Ectodermal cell (in vitro differentiated cells): ENCODE measurements at regions not wholly inside any gene's neighbourhood (a gene's known extent, or its start where the extent isn't known, plus 50 kb on each side); places are given as distances from the start of the nearest gene placed in this dataset.

Source experiments
- H3K27ac ChIP-seq: 2 replicates; pipeline ENCODE4 v1.7.0; 2013; ENCODE audit warnings: mild to moderate bottlenecking, low read depth, low read length; ENCODE audit not compliant: insufficient read depth, poor library complexity, severe bottlenecking
- H3K27me3 ChIP-seq: 2 replicates; pipeline ENCODE4 v1.7.0; 2013; ENCODE audit warnings: mild to moderate bottlenecking, low read length; ENCODE audit not compliant: insufficient read depth, control insufficient read depth, poor library complexity, severe bottlenecking
- H3K36me3 ChIP-seq: one replicate; pipeline ENCODE4 v1.7.0; 2013; ENCODE audit warnings: low read length; ENCODE audit not compliant: control insufficient read depth, insufficient read depth
- H3K4me1 ChIP-seq: one replicate; pipeline ENCODE4 v1.7.0; 2013; ENCODE audit warnings: low read length; ENCODE audit not compliant: control insufficient read depth, insufficient read depth
- H3K4me3 ChIP-seq: 2 replicates; pipeline ENCODE4 v1.7.0; 2013; ENCODE audit warnings: low read depth, low read length, control low read depth; ENCODE audit not compliant: insufficient read depth
- H3K9me3 ChIP-seq: 2 replicates; pipeline ENCODE4 v1.7.0; 2013; ENCODE audit warnings: mild to moderate bottlenecking, low read length, moderate library complexity; ENCODE audit not compliant: control insufficient read depth
- WGBS, 2 experiments: methylation state at CpG; one replicate each; pipeline ENCODE4 v1.1.7; 2013; ENCODE audit warnings: missing lambda C conversion rate in 2 of 2; 5-methylcytosine and 5-hydroxymethylcytosine counted together

DNA sequence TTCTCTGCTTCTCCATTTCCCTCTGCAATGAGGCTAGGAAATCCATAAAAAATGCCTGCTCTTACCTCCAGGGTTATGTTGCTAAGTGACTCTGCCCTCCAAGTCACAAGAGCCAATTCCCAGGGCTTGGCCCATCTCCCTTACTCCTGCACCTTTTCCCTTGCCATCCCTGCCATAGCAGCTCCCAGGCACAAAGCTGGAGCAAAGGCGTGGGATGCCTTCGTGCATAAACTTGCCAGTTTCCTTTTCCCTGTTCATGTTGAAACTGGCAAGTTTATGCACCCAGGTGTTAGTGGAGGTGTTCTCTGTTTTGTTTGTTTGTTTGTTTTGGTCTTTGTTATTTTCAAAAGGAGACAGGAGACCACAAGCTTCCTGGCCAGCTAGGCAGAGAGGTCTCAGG is 195.1 kb downstream of the ACKR3 start:
- 96 to 97% methylated on average over 2 of the region's 2 CpGs for WGBS, 2 experiments
- H3K36me3 ChIP-seq: no peaks in the 10 kb centered on the region

GRCh38 chr2:236765478-236765877 is 195.9 kb downstream of the ACKR3 start:
- H3K27ac ChIP-seq: no peak overlapping the region
- WGBS, 2 experiments: 83 to 87% methylated on average over 3 of the region's 3 CpGs
- H3K4me1 ChIP-seq: peaks cover 11% of the 10 kb centered on the region
- no peaks in the 10 kb centered on the region for H3K9me3 ChIP-seq
- H3K36me3 ChIP-seq: no peaks in the 10 kb centered on the region
- no peak overlapping the region for H3K4me3 ChIP-seq
- no peaks in the 10 kb centered on the region for H3K27me3 ChIP-seq

More for the DNA sequence above, 195.1 kb downstream of the ACKR3 start:
- no peaks in the 10 kb centered on the region for H3K9me3 ChIP-seq
- no peak overlapping the region for H3K27ac ChIP-seq
- peaks cover 11% of the 10 kb centered on the region for H3K4me1 ChIP-seq
- no peak overlapping the region for H3K4me3 ChIP-seq
- H3K27me3 ChIP-seq: no peaks in the 10 kb centered on the region

GRCh38 chr2:236766850-236767249 is 197.2 kb downstream of the ACKR3 start:
- no peaks in the 10 kb centered on the region for H3K9me3 ChIP-seq
- H3K27me3 ChIP-seq: no peaks in the 10 kb centered on the region
- no peaks in the 10 kb centered on the region for H3K36me3 ChIP-seq
- H3K4me3 ChIP-seq: no peak overlapping the region
- no peak overlapping the region for H3K27ac ChIP-seq
- H3K4me1 ChIP-seq: peaks cover 11% of the 10 kb centered on the region
- WGBS, 2 experiments: 91 to 100% methylated on average over 2 of the region's 2 CpGs

- H3K27ac ChIP-seq: no peak overlapping the region
- H3K36me3 ChIP-seq: no peaks in the 10 kb centered on the region
- 94% methylated on average over 7 of the region's 7 CpGs for WGBS, 2 experiments
- no peak overlapping the region for H3K4me3 ChIP-seq
- H3K4me1 ChIP-seq: peaks cover 11% of the 10 kb centered on the region
- H3K27me3 ChIP-seq: no peaks in the 10 kb centered on the region
- no peaks in the 10 kb centered on the region for H3K9me3 ChIP-seq
These were observed 198.3 kb downstream of the ACKR3 start for GRCh38 chr2:236767941-236768340.

DNA sequence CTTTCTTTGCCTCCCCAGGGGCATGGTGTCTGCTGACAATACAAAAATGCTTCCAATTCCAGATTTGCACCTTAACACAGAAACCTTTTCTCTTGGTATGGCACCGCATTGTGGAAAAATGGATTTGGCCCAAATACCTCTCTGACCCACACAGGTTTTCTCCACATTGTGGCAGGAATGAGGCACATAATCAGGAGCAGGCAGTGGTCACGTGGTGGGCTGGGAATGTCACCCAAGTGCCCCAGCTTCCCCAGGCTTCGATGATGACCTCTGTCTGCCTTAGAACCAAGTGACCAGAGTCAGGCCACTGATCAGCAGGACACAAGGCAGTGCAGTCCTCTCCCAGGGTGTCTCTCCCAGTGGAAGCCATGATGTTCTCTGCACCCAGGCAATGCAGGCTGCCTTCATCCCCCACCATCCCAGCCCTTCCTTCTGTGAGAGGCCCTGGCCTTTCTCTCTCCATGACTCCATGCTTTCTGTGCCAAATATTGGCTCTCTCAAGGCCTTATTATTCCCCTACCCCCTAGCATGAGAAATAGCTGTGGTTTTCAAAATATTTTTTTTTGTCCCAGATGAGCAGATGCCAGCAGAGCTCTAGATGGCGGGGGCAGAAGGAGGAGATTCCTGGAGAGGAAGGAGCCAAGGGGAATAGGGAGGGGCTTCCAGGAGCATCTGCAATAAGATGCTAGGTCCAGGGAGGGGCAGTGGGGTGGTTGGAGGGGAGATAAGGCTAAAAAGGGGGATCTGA is 198.9 kb downstream of the ACKR3 start:
- peaks cover 11% of the 10 kb centered on the region for H3K4me1 ChIP-seq
- no peaks in the 10 kb centered on the region for H3K27me3 ChIP-seq
- no peaks in the 10 kb centered on the region for H3K36me3 ChIP-seq
- H3K4me3 ChIP-seq: no peak overlapping the region
- H3K27ac ChIP-seq: no peak overlapping the region
- 96 to 98% methylated on average over 4 of the region's 4 CpGs for WGBS, 2 experiments
- no peaks in the 10 kb centered on the region for H3K9me3 ChIP-seq

- Histone ChIP-seq H3K9me3 (no peaks in the 10 kb centered on the region), H3K27ac (no peak overlapping the region)
- WGBS, 2 experiments: 89 to 91% methylated on average over 9 of the region's 9 CpGs
These were observed 200.5 kb downstream of the ACKR3 start for GRCh38 chr2:236769981-236770671.

DNA sequence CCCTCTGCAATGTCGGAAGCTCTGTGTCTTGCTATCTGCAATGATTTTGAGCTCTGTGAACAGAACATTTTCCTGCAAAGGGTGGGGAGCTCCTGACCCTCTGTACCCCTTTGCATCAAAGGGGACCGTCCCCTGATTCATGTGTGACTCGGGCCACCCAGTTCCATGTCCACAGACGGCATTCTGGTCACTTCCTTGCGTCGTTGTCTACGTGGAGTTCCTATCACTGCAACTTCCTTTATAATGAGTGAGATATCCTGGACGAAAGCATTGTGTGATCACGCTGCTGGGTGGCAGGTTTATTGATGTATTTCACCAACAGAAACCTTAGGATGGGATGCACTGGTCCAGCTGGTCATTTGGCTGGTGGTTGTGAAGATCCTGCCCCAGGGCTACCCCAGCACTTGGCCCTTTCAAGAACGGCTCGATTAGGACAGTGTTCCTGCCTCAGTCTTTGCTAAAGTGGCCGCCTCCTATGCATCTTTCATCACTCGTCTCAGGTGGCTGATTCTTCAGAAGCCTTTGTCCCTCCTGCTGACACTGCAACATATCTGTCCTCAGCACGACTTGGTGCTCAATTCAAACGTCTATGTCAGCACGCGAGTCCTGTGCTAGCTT is 202.7 kb downstream of the ACKR3 start:
- no peaks in the 10 kb centered on the region for H3K36me3 ChIP-seq
- WGBS, 2 experiments: 86 to 92% methylated on average over 17 of the region's 17 CpGs
- H3K4me1 ChIP-seq: no peaks in the 10 kb centered on the region
- no peak overlapping the region for H3K27ac ChIP-seq
- no peaks in the 10 kb centered on the region for H3K9me3 ChIP-seq
- H3K27me3 ChIP-seq: no peaks in the 10 kb centered on the region
- no peak overlapping the region for H3K4me3 ChIP-seq

More at GRCh38 chr2:236769981-236770671, 200.5 kb downstream of the ACKR3 start:
- no peak overlapping the region for H3K4me3 ChIP-seq
- peaks cover 9% of the 10 kb centered on the region for H3K4me1 ChIP-seq
- no peaks in the 10 kb centered on the region for H3K27me3 ChIP-seq
- H3K36me3 ChIP-seq: no peaks in the 10 kb centered on the region

DNA sequence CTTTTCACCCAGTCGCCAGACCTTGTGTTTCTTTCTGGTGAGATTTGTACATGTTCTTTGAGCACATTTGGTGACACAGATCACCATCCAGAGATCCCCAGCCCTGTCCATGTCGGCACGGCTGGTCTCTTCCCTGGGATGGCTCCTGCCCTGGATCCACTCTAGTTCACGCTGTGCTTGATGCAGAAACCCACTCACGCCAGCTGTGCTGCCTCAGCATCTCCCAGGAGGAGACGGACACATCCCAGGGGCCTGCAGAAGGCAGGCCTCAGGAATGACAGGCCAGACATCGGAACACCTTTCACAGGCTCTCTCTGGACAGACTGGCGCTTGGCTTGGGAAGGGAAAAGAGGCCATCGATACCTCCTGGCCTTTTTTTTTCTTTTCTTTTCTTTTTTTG is 203.6 kb downstream of the ACKR3 start:
- no peaks in the 10 kb centered on the region for H3K4me1 ChIP-seq
- no peaks in the 10 kb centered on the region for H3K9me3 ChIP-seq
- 88 to 94% methylated on average over 9 of the region's 9 CpGs for WGBS, 2 experiments
- no peak overlapping the region for H3K4me3 ChIP-seq
- no peaks in the 10 kb centered on the region for H3K27me3 ChIP-seq
- no peaks in the 10 kb centered on the region for H3K36me3 ChIP-seq
- no peak overlapping the region for H3K27ac ChIP-seq

GRCh38 chr2:236774171-236774570 is 204.5 kb downstream of the ACKR3 start:
- Histone ChIP-seq H3K4me3 (no peak overlapping the region), H3K27ac (no peak overlapping the region), H3K27me3 (no peaks in the 10 kb centered on the region), H3K36me3 (no peaks in the 10 kb centered on the region), H3K9me3 (no peaks in the 10 kb centered on the region), H3K4me1 (no peaks in the 10 kb centered on the region)
- 93 to 94% methylated on average over 9 of the region's 9 CpGs for WGBS, 2 experiments

GRCh38 chr2:236775511-236775910 is 205.9 kb downstream of the ACKR3 start:
- WGBS, 2 experiments: 94% methylated on average over 2 of the region's 2 CpGs; no CpG with 5 or more reads in 1 of the 2 experiments
- Histone ChIP-seq H3K27ac (no peak overlapping the region), H3K27me3 (no peaks in the 10 kb centered on the region), H3K4me3 (no peak overlapping the region), H3K4me1 (no peaks in the 10 kb centered on the region), H3K36me3 (no peaks in the 10 kb centered on the region), H3K9me3 (no peaks in the 10 kb centered on the region)
